GM06990 (cell line): ENCODE measurements at regions not wholly inside any gene's neighbourhood (a gene's known extent, or its start where the extent isn't known, plus 50 kb on each side); places are given as distances from the start of the nearest gene placed in this dataset.

ENCODE experiments used
- DNase-seq: peaks from one replicate; pipeline ENCODE4 v3.0.0-alpha.2; 2011; ENCODE audit not compliant: insufficient read length; ENCODE audit errors: extremely low read depth
- H3K27me3 ChIP-seq: replicated peaks from 2 replicates; pipeline ENCODE4 v1.6.0; 2011; ENCODE audit warnings: low read length; ENCODE audit not compliant: control insufficient read depth, insufficient read depth
- H3K36me3 ChIP-seq: 2 replicates; pipeline ENCODE4 v1.5.1; 2011; ENCODE audit warnings: low read length; ENCODE audit not compliant: control insufficient read depth, insufficient read depth
- H3K4me3 ChIP-seq: replicated peaks from 2 replicates; pipeline ENCODE4 v1.5.1; 2011; ENCODE audit warnings: low read depth, mild to moderate bottlenecking, control low read depth, low read length
- TF ChIP-seq, protein P1 (sequence below): IDR thresholded peaks from 2 replicates; pipeline ENCODE4 v1.5.1; 2011; ENCODE audit warnings: low read length, control low read depth, mild to moderate bottlenecking, inconsistent platforms; ENCODE audit not compliant: insufficient read depth, poor library complexity, severe bottlenecking

DNA sequence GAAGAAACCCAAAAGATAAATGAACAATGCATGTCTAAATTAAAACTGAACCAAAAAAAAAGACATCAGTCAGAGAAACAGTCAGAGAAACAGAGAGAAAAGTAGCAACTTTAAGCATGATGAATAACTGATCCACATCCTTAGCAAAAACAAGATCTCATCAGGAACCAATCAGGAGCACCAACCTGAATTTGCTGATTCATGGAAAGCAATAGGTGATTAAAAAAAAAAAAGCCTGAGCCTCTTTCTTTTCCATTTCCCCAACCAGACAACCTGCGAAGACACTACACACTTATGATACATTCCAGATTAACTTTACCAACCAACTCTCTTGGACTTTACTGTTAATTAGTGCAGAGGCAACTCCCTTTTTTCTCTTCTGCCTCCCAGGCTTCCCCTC, 112.7 kb upstream of the TAS2R1 start:
- H3K4me3 ChIP-seq, result no peak overlapping the region
- no peaks in the 10 kb centered on the region for H3K36me3 ChIP-seq
- no peaks in the 10 kb centered on the region for H3K27me3 ChIP-seq
- no peak for DNase-seq
- TF ChIP-seq, protein P1, sequence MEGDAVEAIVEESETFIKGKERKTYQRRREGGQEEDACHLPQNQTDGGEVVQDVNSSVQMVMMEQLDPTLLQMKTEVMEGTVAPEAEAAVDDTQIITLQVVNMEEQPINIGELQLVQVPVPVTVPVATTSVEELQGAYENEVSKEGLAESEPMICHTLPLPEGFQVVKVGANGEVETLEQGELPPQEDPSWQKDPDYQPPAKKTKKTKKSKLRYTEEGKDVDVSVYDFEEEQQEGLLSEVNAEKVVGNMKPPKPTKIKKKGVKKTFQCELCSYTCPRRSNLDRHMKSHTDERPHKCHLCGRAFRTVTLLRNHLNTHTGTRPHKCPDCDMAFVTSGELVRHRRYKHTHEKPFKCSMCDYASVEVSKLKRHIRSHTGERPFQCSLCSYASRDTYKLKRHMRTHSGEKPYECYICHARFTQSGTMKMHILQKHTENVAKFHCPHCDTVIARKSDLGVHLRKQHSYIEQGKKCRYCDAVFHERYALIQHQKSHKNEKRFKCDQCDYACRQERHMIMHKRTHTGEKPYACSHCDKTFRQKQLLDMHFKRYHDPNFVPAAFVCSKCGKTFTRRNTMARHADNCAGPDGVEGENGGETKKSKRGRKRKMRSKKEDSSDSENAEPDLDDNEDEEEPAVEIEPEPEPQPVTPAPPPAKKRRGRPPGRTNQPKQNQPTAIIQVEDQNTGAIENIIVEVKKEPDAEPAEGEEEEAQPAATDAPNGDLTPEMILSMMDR, result no peak

- DNase-seq, result no peak
- TF ChIP-seq, protein P1, result no peak
- H3K4me3 ChIP-seq, result no peak overlapping the region
- H3K27me3 ChIP-seq, result no peaks in the 10 kb centered on the region
- no peaks in the 10 kb centered on the region for H3K36me3 ChIP-seq
Observed at GRCh38 chr5:9739135-9739534, 109.0 kb upstream of the TAS2R1 start.

DNA sequence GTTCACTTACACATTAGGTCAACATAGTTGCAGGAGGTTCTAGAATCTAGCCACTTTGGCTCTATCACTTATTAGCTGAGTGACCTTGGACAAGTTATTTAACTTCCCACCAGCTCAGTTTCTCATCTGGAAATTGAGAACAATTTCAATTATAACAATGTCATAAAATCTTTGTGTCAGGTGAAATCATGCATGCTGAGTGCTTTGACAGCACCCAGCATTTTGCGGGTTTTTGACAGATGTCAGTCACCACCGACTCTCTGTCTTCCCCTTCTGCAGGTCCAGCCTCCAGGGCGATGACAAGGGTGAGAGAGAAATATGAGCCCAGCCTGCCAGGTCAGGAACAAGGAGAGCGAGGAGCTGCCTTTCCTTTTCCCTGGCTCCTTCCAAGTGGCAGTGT, 107.1 kb upstream of the TAS2R1 start:
- no peaks in the 10 kb centered on the region for H3K27me3 ChIP-seq
- DNase-seq, result no peak
- TF ChIP-seq, protein P1, result no peak
- H3K4me3 ChIP-seq, result no peak overlapping the region
- H3K36me3 ChIP-seq, result no peaks in the 10 kb centered on the region

GRCh38 chr5:9733486-9733885, 103.3 kb upstream of the TAS2R1 start:
- TF ChIP-seq, protein P1, result no peak
- Histone ChIP-seq H3K4me3 (no peak overlapping the region), H3K27me3 (no peaks in the 10 kb centered on the region; the same call in 1 of the 2 replicates), H3K36me3 (no peaks in the 10 kb centered on the region)
- DNase-seq, result no peak

- Histone ChIP-seq H3K36me3 (no peaks in the 10 kb centered on the region), H3K4me3 (no peak overlapping the region), H3K27me3 (no peaks in the 10 kb centered on the region; the same call in 1 of the 2 replicates)
- DNase-seq, result no peak
- TF ChIP-seq, protein P1, result no peak
Observed at GRCh38 chr5:9731159-9731558, 101.0 kb upstream of the TAS2R1 start.

DNA sequence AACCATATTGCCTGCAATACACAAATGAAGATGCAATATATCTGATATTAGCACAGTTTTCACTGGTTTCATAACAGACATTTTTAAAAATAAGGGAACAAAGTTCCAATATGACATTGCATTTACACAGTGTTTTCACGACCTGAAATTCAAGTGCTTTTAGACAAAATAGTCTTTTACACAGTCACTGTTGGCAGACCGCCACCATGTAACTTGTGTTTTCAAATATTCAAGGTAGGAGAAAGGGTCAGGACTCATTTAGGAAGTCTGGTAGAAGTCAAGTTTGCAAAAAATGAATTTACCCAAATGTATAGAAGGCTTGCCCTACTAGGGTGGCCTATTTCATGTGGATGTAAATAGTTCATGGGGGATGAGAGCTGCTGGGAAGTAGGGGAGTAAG, 98.1 kb upstream of the TAS2R1 start:
- H3K36me3 ChIP-seq, result no peaks in the 10 kb centered on the region
- DNase-seq, result no peak
- TF ChIP-seq, protein P1, result no peak
- no peaks in the 10 kb centered on the region; the same call in 1 of the 2 replicates for H3K27me3 ChIP-seq
- no peak overlapping the region for H3K4me3 ChIP-seq
